ENCODE measurements at regions not wholly inside any gene's neighbourhood (a gene's known extent, or its start where the extent isn't known, plus 50 kb on each side); places are given as distances from the start of the nearest gene placed in this dataset.

GRCh38 chr5:123753180-123753936, 241.4 kb downstream of the CSNK1G3 start:
- TF ChIP-seq CTCF (IDR thresholded peaks at IDR 0.05 in 2 of 3, conservative IDR thresholded peaks at IDR 0.05 in 1 of 3; ENCODE audit: borderline replicate concordance in 1 of 3, insufficient read depth in 1 of 3, low read depth in 2 of 3, low read length in 2 of 3) (no peak), SIN3A (IDR thresholded peaks at IDR 0.05; ENCODE audit: low read depth) (no peak), REST (IDR thresholded peaks at IDR 0.05; ENCODE audit: low read depth) (no peak)

Measured in HCT116 (cell line).